Kidney (tissue), 13 donors: ENCODE measurements at regions not wholly inside any gene's neighbourhood (a gene's known extent, or its start where the extent isn't known, plus 50 kb on each side); places are given as distances from the start of the nearest gene placed in this dataset.
A peak's percentile ranks its signal among the peaks of the same experiment; 100 is the strongest.

Source experiments
- DNase-seq, 5 donors: peaks; one replicate each; pipeline ENCODE4 v3.0.0-alpha.2; 2013 to 2020
- FAIRE-seq: peaks from 2 replicates; lab custom pipeline; 2012; peaks lifted over from hg19 to GRCh38; lab: Jason Lieb, UNC
- H3K27ac ChIP-seq, 2 donors: one replicate each; pipeline ENCODE4 v1.7.0; 2013; ENCODE audit warnings: low read depth in 2 of 2, low read length in 2 of 2, inconsistent platforms in 1 of 2
- H3K27me3 ChIP-seq: one replicate; pipeline ENCODE4 v1.7.1; 2013; ENCODE audit warnings: low read length, inconsistent platforms; ENCODE audit not compliant: control insufficient read depth, insufficient read depth
- H3K36me3 ChIP-seq, 3 donors: one replicate each; pipeline versions ENCODE4 v1.7.0 to v1.7.1; 2013; ENCODE audit warnings: low read length in 3 of 3, control low read depth in 1 of 3, inconsistent platforms in 1 of 3; ENCODE audit not compliant: insufficient read depth in 3 of 3, control insufficient read depth in 2 of 3
- H3K4me1 ChIP-seq, 3 donors: one replicate each; pipeline versions ENCODE4 v1.7.0 to v1.7.1; 2013; ENCODE audit warnings: low read length in 3 of 3, inconsistent platforms in 1 of 3, low read depth in 1 of 3; ENCODE audit not compliant: control insufficient read depth in 2 of 3, insufficient read depth in 2 of 3
- H3K4me3 ChIP-seq, 3 donors: one replicate each; pipeline versions ENCODE4 v1.7.0 to v1.8.1; 2013; ENCODE audit warnings: low read length in 3 of 3, control low read depth in 1 of 3, inconsistent platforms in 1 of 3
- H3K9ac ChIP-seq, 3 donors: one replicate each; pipeline versions ENCODE4 v1.7.0 to v1.7.1; 2013; ENCODE audit warnings: low read length in 3 of 3, control low read depth in 1 of 3, inconsistent platforms in 1 of 3
- H3K9me3 ChIP-seq, 3 donors: one replicate each; pipeline versions ENCODE4 v1.7.0 to v1.7.1; 2013; ENCODE audit warnings: low read length in 3 of 3, control low read depth in 1 of 3, inconsistent platforms in 1 of 3; ENCODE audit not compliant: control insufficient read depth in 2 of 3, insufficient read depth in 1 of 3
- intact Hi-C: fragments of 100-400 bp; cut with DNase I; formaldehyde crosslinking; loops from one replicate; pipeline ENCODE4 v1.11.1; 2022
- TF ChIP-seq, protein P1 (sequence below): IDR thresholded peaks from 3 replicates; pipeline ENCODE4 v1.5.1; 2012; ENCODE audit warnings: mild to moderate bottlenecking, moderate library complexity, borderline replicate concordance; ENCODE audit not compliant: insufficient read depth; ENCODE audit errors: extremely low read depth
- donor health status: control.
- donor health status: control.
- donor health status: control.
- donor health status: control.
- donor health status: control.
- donor health status: DM: yes; HTN: yes; CAD: no.
- donor health status: Normal renal cell carcinoma (clear cell type).

- DNase-seq, result no peak
- H3K9me3 ChIP-seq, result no peaks in the 10 kb centered on the region
- no peak overlapping the region for H3K9ac ChIP-seq
- TF ChIP-seq, protein P1, sequence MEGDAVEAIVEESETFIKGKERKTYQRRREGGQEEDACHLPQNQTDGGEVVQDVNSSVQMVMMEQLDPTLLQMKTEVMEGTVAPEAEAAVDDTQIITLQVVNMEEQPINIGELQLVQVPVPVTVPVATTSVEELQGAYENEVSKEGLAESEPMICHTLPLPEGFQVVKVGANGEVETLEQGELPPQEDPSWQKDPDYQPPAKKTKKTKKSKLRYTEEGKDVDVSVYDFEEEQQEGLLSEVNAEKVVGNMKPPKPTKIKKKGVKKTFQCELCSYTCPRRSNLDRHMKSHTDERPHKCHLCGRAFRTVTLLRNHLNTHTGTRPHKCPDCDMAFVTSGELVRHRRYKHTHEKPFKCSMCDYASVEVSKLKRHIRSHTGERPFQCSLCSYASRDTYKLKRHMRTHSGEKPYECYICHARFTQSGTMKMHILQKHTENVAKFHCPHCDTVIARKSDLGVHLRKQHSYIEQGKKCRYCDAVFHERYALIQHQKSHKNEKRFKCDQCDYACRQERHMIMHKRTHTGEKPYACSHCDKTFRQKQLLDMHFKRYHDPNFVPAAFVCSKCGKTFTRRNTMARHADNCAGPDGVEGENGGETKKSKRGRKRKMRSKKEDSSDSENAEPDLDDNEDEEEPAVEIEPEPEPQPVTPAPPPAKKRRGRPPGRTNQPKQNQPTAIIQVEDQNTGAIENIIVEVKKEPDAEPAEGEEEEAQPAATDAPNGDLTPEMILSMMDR, result no peak
- H3K4me1 ChIP-seq, result no peaks in the 10 kb centered on the region
- no peak overlapping the region for H3K4me3 ChIP-seq
- no peaks in the 10 kb centered on the region for H3K36me3 ChIP-seq
- no peak overlapping the region for H3K27ac ChIP-seq
- FAIRE-seq, result no peak
- H3K27me3 ChIP-seq, result no peaks in the 10 kb centered on the region
- intact Hi-C loops, result no loop called here
These were observed 367.6 kb upstream of the PRICKLE1 start for GRCh38 chr12:42957136-42957535.

GRCh38 chr12:42953021-42953420 is 363.5 kb upstream of the PRICKLE1 start:
- FAIRE-seq, result no peak
- DNase-seq, result peak in 1 of 5 donors; percentile 25
- Histone ChIP-seq H3K4me3 (no peak overlapping the region), H3K27ac (no peak overlapping the region), H3K36me3 (no peaks in the 10 kb centered on the region), H3K9ac (no peak overlapping the region), H3K9me3 (no peaks in the 10 kb centered on the region), H3K27me3 (no peaks in the 10 kb centered on the region), H3K4me1 (no peaks in the 10 kb centered on the region)
- intact Hi-C loops, result no loop called here
- TF ChIP-seq, protein P1, result no peak

- intact Hi-C loops, result no loop called here
- no peak overlapping the region for H3K4me3 ChIP-seq
These were observed 357.4 kb upstream of the PRICKLE1 start for GRCh38 chr12:42946871-42947381.

More at GRCh38 chr12:42946871-42947381, 357.4 kb upstream of the PRICKLE1 start:
- Histone ChIP-seq H3K4me1 (no peaks in the 10 kb centered on the region), H3K27me3 (no peaks in the 10 kb centered on the region), H3K27ac (no peak overlapping the region), H3K9me3 (no peaks in the 10 kb centered on the region), H3K9ac (no peak overlapping the region), H3K36me3 (no peaks in the 10 kb centered on the region)
- no peak for FAIRE-seq
- TF ChIP-seq, protein P1, result no peak
- DNase-seq, result no peak
